Prostate gland (tissue), 2 donors: ENCODE measurements at regions not wholly inside any gene's neighbourhood (a gene's known extent, or its start where the extent isn't known, plus 50 kb on each side); places are given as distances from the start of the nearest gene placed in this dataset.
"Not testable (repeated sequence)": the region's sequence is repeated elsewhere in the genome, so short reads cannot be mapped to it uniquely, and the experiment has no call there.

ENCODE experiments used
- POLR2A ChIP-seq: fragments of 450-650 bp; IDR thresholded peaks from one replicate; pipeline ENCODE4 v1.6.1; 2016; ENCODE audit warnings: antibody characterized with exemption, mild to moderate bottlenecking
- POLR2AphosphoS5 ChIP-seq: sonication (generic); formaldehyde crosslinking; IDR thresholded peaks from one replicate; pipeline ENCODE4 v1.6.1; 2017; ENCODE audit warnings: antibody characterized with exemption
- TF ChIP-seq, protein P1 (sequence below), 4 experiments: fragments of 200-600 bp in 2 of 4; fragments of 450-650 bp in 2 of 4; sonication (generic) in 2 of 4; IDR thresholded peaks; 1 replicate in 3 of 4; 2 replicates in 1 of 4; pipeline ENCODE4 v1.5.1; 2016 to 2019; ENCODE audit warnings: antibody characterized with exemption in 4 of 4, mild to moderate bottlenecking in 2 of 4, moderate library complexity in 2 of 4

DNA sequence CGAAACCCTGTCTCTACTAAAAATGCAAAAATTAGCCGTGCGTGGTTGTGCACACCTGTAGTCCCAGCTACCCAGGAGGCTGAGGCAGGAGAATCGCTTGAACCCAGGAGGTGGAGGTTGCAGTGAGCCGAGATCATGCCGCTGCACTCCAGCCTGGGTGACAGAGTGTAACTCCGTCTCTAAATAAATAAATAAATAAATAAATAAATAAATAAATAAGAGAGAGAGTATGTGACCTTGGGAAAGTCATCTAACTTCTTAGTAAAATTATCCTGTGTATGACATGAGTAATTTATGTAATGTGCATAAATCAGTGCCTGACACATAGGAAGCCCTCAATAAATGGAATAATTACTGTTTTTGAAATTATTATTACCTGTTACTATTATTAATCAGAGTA is 57.5 kb upstream of the ACSL4 start:
- TF ChIP-seq POLR2AphosphoS5, POLR2A: not testable (repeated sequence)
- TF ChIP-seq, protein P1, sequence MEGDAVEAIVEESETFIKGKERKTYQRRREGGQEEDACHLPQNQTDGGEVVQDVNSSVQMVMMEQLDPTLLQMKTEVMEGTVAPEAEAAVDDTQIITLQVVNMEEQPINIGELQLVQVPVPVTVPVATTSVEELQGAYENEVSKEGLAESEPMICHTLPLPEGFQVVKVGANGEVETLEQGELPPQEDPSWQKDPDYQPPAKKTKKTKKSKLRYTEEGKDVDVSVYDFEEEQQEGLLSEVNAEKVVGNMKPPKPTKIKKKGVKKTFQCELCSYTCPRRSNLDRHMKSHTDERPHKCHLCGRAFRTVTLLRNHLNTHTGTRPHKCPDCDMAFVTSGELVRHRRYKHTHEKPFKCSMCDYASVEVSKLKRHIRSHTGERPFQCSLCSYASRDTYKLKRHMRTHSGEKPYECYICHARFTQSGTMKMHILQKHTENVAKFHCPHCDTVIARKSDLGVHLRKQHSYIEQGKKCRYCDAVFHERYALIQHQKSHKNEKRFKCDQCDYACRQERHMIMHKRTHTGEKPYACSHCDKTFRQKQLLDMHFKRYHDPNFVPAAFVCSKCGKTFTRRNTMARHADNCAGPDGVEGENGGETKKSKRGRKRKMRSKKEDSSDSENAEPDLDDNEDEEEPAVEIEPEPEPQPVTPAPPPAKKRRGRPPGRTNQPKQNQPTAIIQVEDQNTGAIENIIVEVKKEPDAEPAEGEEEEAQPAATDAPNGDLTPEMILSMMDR (IDR thresholded peaks at IDR 0.05), result not testable (repeated sequence)
